HG03575 (cell line): ENCODE measurements at regions not wholly inside any gene's neighbourhood (a gene's known extent, or its start where the extent isn't known, plus 50 kb on each side); places are given as distances from the start of the nearest gene placed in this dataset.
"Not testable (repeated sequence)": the region's sequence is repeated elsewhere in the genome, so short reads cannot be mapped to it uniquely, and the experiment has no call there.

ENCODE experiments used
- ATAC-seq: cut with Tn5 transposase; IDR thresholded peaks from one replicate; pipeline ENCODE4 v1.9.1; 2021; ENCODE audit not compliant: unreplicated experiment, insufficient number of reproducible peaks, low FRiP score; ENCODE audit errors: extremely low read depth

DNA sequence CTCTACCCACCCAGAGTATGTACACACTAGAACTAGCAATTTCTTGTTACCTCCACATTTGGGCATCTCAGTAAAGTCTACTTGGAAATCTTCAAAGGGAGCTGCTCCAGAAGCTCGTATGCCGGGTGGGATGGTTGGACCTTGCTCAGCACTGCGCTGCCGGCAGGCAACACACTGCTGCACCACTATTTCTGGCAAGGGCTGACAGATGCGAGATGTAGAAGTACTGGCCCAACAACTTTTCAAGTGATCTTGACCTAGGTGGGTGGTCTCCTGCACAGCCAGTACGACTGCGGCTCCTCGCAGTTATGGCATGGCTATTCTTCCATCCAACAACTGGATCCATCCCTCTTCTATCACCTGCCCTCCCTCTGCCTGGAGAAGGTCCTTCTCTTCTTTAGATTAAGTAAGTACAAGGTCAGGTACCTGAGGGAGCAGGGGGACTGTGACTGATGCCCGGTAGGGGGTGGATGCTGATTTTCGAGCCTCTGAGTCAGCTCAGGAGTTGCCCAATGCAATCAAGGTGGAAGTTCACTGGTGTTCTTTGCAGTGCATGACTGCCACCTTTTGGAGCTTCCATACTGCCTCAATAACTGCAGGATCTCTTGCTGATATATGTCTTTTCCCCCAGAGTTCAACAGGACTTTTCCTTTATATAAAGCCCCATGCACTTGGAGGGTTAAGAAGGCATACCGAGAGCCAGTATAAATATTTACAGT lies 100.4 kb upstream of the SLC1A4 start:
- ATAC-seq, result no peak

DNA sequence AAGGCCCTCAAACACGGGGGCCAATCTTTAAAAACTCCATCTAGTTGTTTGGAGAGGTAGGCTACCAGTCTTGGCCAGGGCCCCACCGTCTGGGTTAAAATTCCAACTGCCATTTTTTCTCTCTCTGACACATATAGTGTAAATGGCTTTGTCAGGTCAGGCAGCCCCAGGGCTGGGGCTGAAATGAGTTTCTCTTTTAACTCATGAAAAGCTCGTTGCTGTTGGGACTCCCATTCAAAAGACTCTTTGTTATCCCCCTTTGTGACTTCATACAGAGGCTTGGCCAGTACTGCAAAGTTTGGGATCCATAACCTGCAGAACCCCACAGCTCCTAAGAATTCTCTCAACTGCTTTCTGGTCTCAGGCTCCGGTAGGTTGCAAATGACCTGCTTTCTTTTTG lies 99.4 kb upstream of the SLC1A4 start:
- no peak for ATAC-seq

DNA sequence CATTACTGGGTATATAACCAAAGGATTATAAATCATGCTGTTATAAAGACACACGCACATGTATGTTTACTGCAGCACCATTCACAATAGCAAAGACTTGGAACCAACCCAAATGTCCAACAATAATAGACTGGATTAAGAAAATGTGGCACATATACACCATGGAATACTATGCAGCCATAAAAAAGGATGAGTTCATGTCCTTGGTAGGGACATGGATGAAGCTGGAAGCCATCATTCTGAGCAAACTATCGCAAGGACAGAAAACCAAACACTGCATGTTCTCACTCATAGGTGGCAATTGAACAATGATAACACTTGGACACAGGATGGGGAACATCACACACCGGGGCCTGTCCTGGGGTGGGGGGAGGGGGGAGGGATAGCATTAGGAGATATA lies 92.6 kb upstream of the SLC1A4 start:
- ATAC-seq, result not testable (repeated sequence)

DNA sequence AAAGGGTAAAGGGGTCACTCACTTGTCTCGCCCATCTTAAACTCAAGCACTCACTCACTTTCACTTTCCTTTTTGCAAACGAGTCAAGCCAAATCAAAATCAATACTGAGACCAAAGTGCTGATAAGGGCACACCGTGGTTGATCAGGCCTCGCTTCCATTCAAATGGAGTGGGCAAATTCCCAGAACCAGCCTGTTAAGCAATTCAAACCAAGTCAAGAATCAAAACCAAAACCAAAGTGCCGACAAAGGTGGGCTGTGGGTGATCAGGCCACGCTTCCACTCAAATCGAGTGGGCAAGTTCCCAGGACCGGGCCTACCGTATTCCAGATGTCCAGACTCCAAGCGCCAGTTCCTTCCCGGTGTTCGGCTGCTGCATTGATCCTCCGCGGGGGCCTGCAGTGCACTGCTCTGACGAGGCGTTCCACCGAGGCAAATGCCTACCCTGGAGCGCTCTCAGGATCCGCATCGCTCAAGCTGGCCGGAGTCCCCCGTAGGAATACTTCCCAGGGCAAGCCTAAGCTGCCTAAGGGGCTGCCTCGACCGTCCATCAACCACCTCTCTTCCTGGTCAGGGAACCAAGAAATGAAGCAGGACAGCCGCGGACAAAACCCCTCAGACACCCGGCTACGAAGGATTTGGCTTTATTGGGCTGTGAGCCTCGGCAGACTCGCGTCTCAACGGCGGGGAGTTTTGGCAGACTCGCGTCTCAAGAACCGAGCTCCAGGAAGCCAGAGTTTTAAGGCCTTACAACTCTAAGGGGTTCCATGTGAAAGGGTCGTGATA lies 89.9 kb upstream of the SLC1A4 start:
- ATAC-seq, result no peak

DNA sequence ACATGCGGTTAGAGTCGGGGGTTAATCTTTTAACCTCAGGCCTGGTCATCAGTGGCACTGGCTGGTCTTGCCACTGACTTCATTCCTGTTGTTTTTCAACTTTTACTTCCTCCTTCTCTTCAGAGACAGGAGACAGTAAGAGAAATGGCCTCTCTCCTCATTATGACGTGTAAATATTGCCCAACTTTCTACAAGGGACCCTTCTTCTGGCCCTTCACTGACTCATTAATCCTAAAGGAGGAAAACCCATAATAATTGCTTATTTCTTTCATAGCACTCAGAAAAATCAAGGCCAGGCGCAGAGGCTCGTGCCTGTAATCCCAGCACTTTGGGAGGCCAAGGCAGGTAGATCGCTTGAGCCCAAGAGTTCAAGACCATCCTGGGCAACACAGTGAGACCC lies 89.3 kb upstream of the SLC1A4 start:
- not testable (repeated sequence) for ATAC-seq

DNA sequence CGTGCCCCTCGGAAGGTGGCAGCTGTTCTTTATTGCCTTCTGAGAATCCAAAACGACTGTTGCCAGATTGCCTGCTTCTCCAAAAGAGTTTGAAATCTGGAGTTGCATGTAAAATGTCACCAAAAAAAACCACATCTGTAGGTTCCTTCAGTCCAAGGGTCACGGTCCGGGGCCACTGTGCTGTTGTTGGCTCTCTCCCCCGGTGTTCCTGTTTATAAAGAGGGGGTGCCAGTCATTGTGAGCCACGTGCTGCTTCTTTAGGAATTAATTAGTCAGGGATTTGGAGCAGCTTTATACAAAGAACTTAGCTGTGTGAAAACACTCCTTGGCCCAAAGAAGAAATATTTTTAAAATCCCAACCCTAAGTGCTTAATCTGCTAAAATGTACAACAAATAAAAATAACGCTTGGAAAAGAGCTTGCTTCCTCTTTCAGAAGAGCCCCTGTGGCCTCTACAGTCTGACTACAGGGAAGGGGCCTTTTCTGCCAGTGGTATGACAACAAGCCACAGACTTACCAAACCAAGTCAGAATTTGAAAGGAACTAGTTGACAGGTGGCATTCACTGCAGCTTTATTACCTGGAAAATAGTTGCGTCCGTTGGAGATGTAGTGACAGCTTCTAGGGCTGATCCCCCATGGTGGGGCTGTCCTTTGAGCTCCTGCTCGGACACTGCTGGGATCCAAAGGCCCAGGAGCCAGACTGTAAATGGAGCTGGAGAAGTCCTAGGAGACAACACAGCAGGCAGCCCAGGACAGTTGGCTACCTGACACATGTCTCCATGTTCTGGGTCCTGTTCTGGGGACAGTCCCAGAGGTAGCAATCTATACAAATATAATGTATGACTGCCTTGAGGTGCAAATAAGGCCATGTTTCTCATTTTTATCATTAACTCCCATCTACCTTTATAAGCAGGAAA lies 84.5 kb upstream of the SLC1A4 start:
- ATAC-seq, result no peak

DNA sequence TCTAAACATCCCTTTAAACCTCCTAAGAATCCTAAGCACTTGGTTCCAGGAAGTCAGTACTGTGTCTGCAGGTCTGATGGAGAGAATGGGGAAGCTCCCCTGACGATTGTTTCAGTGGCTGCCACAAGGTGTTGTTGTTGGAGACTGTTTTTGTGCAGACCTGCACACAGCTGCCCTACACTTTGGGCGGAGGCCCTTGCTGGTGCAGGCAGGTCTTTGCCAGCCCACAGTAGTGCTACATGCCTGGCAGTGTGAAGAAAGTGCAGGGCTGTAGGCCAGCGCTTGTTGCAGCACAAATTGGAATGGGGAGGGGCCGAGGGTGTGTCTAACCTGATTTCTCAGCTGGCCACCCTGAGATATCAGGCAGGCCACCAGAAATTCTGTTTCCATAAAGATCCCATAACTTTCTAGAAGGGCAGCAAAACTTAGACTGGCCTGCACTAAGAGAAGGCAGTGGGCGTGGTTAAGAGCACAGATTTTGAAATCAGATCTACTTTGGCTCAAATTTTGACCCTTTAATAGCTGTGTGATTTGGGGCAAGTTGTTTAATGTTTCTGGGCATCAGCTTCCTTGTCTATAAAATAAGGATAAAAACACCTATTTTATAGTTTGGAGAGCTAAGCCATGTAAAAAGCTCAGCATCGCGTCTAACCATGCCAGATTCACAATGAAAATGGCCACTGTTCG lies 83.7 kb upstream of the SLC1A4 start:
- ATAC-seq, result no peak

DNA sequence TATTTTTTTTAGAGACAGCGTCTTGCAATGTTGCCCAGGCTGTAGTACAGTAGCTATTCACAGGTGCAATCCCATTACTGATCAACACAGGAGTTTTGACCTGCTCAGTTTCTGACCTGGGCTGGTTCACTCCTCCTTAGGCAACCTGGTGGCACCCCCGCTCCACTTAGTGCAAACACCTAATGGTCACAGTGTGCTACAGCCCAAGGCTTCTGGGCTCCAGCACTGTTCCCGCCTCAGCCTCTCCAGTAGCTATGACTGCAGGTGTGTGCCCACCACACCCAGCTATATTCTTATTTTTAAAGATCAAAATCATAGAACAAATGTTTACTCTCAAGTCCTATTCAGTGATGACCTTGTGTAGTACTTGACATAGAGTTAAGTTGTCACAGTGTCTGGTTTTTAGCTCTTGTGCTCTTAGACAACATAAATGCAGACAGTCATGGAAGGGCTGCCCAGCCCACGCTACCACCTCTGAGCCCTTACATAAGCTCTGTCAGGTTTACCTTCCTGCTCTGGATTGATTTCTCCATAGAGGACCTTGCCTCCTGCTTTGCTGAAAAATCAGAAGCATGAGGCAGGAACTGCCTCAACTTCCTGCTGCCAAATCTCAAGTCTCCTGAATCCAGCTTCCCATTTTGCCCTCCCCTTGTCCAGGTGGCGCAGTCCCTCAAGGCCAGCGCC lies 82.2 kb upstream of the SLC1A4 start:
- ATAC-seq, result no peak

DNA sequence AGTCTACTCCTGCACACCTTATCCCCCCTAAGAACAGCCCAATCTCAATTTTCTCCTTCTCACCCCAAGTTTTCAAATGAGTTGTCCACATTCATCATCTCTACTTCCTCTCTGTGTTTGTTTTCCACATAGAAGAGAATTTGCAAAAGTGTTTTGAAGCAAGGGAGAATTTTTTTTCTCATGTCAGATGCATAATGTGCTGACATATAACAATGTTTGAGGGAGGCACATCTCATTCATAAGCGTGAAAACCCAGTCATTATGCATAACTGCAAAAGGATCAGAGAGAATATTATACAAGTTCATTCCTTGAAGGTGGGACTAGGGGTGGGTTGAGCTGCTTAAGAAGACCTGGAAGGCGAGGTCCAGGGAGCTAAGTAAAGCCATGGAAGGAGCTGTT lies 80.8 kb upstream of the SLC1A4 start:
- no peak for ATAC-seq

DNA sequence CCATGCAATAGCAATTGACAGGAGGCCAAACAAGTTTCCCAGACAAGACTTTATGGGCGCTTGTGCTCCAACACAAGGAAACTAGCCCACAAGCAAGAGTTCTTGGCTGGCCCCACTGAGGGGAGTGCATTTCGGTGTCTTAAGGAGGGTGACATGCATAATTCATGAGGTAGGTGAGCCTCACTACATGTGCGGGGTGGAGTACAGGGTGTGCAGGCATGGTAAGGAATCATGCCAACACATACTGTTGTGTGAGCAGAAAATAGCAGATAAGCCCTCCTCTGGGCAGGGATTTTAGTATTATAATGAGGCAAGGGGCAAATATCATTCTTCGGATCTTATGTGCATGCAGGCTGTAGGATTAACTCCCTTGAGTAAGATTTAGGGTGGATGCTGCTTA lies 78.7 kb upstream of the SLC1A4 start:
- no peak for ATAC-seq

DNA sequence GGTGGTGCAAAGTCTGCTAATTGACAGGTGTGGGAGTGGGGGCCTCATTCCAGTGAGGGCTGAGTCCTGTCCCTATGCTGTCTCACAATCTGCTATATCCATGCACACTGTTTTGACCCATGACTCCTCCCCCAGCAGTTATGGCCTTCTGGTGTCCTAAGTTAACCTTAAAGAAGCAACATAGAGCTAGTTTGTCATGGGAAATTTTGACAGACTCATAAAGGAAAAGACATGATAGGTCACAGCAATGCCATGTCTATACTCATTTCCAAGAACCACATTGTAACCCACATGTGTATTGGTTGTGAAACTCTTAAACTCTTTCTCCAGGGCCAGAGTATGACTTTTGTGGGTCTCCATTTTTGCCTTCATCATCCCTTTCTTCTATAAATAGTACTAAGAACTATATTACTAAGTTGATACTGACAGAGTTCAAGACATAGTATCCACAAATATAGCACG lies 78.2 kb upstream of the SLC1A4 start:
- no peak for ATAC-seq

DNA sequence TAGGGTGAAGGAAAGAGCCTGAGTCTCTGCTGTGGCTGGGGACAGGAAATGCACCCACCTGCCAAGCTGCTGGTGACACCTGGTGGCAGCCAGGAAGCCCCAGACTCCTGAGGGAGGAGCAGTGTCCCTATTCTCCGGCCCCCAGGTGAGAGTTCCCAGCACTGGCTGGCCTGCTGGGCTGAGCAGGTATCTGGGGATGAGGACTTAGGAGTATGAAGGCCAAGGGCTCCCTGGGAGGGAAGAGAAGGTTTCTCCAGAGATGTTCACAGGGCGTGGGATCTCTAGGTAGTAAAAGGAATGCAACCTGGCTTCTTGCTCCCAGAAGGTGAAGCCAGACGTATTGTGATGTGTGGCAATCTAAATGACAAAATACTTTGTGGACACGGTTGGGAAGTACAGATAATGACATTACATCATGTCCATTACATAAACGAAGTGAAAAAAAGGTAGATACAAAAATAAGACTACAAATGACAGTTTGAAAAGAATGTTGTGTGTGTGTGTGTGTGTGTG lies 75.8 kb upstream of the SLC1A4 start:
- no peak for ATAC-seq

DNA sequence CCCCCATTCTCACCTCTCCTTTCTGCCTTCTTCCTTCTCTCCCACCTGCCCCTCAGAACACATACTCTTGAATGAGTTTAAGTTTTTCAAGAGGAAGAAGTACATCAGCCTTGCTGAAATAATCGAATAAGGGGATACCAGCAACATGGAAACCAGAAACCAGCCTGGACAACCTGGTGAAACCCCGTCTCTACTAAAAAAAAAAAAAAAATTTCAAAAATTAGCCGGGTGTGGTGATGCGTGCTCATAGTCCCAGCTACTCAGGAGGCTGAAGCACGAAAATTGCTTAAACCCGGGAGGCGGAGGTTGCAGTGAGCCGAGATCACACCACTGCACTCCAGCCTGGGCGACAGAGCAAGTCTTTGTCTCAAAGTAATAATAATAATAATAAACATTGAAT lies 75.0 kb upstream of the SLC1A4 start:
- ATAC-seq, result no peak

DNA sequence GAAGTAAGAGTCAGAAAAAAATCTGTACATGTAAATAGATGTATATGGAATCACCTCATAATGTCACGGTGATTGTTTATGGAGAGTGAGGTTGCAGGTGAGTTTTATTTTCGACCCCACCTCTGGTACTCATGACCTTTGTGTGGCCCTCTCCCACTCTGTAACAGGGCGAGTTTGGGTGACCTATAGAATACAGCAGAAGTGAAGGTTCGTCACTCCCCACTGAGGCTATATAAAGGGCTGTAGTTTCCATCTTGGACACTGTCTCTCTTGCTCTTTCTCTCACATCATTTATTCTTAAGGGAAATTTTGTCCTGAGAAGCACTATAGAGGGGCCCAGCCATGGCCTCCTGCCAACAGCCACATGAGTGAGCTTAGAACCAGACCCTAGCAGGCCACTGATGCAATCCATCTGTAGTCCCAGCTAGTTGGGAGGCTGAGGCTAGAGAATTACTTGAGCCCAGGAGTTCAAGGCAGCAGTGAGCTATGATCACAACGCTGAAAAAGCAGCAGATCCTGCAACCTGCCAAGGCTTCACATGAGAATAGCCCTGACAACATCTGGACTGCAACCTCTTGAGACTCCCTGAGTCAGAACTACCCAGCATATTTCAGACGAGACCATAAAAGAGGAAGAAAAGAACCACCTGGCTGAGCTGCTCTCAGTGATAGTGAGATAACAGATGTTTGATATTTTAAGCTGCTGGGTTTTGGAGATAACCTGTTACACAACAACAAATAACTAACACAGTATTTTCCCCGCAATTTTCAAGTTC lies 74.3 kb upstream of the SLC1A4 start:
- peak; percentile 53 for ATAC-seq

DNA sequence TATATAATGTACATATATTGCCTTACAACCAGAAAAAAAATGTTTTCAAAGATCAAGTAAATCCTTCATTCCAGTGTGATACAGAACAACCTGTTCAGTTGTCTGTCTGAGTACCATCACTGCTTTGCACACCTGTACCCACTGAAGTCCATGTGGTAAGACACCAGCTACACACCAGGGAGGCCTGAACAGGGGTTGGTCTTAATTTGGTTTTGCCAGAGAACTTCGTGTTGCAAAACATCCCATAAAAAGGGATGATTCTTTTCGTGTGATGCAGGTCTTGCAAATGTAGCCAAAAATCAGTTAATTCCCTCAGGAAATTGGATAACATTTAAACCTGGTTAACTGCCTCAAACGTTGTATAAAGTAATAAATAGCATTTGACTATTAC lies 73.7 kb upstream of the SLC1A4 start:
- ATAC-seq, result no peak

DNA sequence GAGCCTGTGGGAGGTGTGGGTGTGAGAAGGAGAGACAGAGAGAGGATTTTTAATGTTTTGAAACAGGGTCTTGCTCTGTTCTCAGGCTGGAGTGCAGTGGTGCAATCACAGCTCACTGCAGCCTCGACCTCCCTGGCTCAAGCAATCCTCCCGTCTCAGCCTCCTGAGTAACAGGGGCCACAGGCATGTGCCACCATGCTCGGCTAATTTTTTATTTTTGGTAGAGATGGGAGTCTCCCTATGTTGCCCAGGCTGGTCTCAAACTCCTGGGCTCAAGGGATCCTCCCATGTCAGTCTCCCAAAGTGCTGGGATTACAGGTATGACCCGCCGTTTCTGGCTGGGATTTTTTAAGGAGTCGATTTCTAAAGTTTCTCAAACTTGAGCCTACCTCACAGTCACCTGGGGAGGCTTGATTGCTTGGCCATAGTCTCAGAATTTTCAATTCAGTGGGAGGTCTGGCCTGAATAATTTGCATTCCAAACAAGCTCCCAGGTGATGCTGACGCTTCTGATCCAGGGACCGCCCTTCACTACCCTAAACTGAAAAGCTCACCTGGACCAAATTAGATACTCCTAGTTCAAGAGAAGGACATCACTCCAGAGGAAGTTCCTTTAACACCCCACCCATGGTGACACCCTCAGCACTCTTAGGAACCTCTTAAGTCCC lies 70.8 kb upstream of the SLC1A4 start:
- no peak for ATAC-seq

DNA sequence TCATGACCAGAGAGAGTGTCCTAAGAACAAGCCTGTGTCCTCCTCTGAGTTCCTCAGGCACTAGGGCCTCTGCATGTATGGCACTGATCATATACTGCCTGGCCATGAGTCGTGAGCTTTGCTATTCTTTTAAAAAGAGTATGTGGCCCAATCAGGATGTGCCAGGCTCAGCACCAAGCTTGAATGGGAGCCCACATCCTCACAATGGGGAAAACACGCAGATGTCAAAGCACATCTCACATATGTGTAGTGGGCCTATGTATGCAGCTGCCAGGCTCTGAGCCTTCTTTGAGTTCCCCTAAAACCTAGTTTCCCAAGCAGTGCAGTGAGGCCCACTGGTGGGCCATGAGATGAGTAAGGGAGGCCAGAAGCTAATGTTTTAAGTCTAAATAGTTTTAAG lies 69.9 kb upstream of the SLC1A4 start:
- no peak for ATAC-seq
